HEK293 (cell line): ENCODE measurements at regions not wholly inside any gene's neighbourhood (a gene's known extent, or its start where the extent isn't known, plus 50 kb on each side); places are given as distances from the start of the nearest gene placed in this dataset.

Experiments
- CTCF ChIA-PET: fragments of 350-600 bp; formaldehyde crosslinking; extraction: SDS; loops from one replicate; lab custom pipeline; 2021; ENCODE audit warnings: antibody characterized with exemption; lab: Yijun Ruan, JAX
- POLR2A ChIA-PET: fragments of 300-600 bp; formaldehyde crosslinking; extraction: SDS; loops from one replicate; lab custom pipeline; 2020; ENCODE audit warnings: antibody characterized with exemption, inconsistent platforms; lab: Yijun Ruan, JAX
- H3K27ac ChIP-seq: fragments of 200-500 bp; sonication (Bioruptor generic); 2 replicates; pipeline ENCODE4 v1.5.1; 2014; ENCODE audit warnings: low read depth, low read length, control low read depth, inconsistent platforms; ENCODE audit errors: extremely low read depth
- H3K36me3 ChIP-seq, 2 experiments: fragments of 200-500 bp in 1 of 2; sonication (Bioruptor generic) in 1 of 2; 1 replicate in 1 of 2; 2 replicates in 1 of 2; pipeline ENCODE4 v1.5.1; 2014 to 2017; ENCODE audit warnings: inconsistent platforms in 2 of 2, low read length in 2 of 2; ENCODE audit not compliant: control insufficient read depth in 2 of 2, insufficient read depth in 1 of 2
- H3K4me1 ChIP-seq: fragments of 200-500 bp; sonication (Bioruptor generic); 2 replicates; pipeline ENCODE4 v1.5.1; 2014; ENCODE audit warnings: mild to moderate bottlenecking, low read length, inconsistent platforms; ENCODE audit not compliant: control insufficient read depth, insufficient read depth
- H3K4me3 ChIP-seq: 2 replicates; pipeline ENCODE4 v1.5.1; 2011; ENCODE audit warnings: low read depth, mild to moderate bottlenecking, control low read depth, low read length, moderate library complexity
- H3K9me3 ChIP-seq: fragments of 200-500 bp; sonication (Bioruptor generic); 2 replicates; pipeline ENCODE4 v1.5.1; 2014; ENCODE audit warnings: low read depth, low read length, inconsistent platforms; ENCODE audit not compliant: control insufficient read depth, insufficient read depth
- ATF2 ChIP-seq: fragments of 450-650 bp; formaldehyde crosslinking; IDR thresholded peaks from 2 replicates; pipeline ENCODE4 v1.5.1; 2016; ENCODE audit warnings: missing biosample characterization, missing genetic modification characterization, low read depth
- FEZF1 ChIP-seq: fragments of 450-650 bp; formaldehyde crosslinking; IDR thresholded peaks from 2 replicates; pipeline ENCODE4 v1.5.1; 2016; ENCODE audit warnings: missing biosample characterization, missing genetic modification characterization
- KLF7 ChIP-seq: fragments of 450-650 bp; formaldehyde crosslinking; IDR thresholded peaks from 2 replicates; pipeline ENCODE4 v1.5.1; 2016; ENCODE audit warnings: missing biosample characterization, missing genetic modification characterization, borderline replicate concordance
- KLF9 ChIP-seq: fragments of 450-650 bp; formaldehyde crosslinking; IDR thresholded peaks from 2 replicates; pipeline ENCODE4 v1.5.1; 2016; ENCODE audit warnings: missing biosample characterization, missing genetic modification characterization, low read depth
- OVOL3 ChIP-seq: fragments of 450-650 bp; formaldehyde crosslinking; IDR thresholded peaks from 2 replicates; pipeline ENCODE4 v1.5.1; 2016; ENCODE audit warnings: missing biosample characterization, missing genetic modification characterization
- RBAK ChIP-seq: fragments of 450-650 bp; formaldehyde crosslinking; IDR thresholded peaks from 2 replicates; pipeline ENCODE4 v1.5.1; 2016; ENCODE audit warnings: missing biosample characterization, missing genetic modification characterization
- SETDB1 ChIP-seq: IDR thresholded peaks from one replicate; pipeline ENCODE4 v1.6.1; 2017; ENCODE audit warnings: mild to moderate bottlenecking, low read length, moderate library complexity, mixed read lengths; ENCODE audit not compliant: insufficient read length
- TCF7L2 ChIP-seq: IDR thresholded peaks from 2 replicates; pipeline ENCODE4 v1.6.1; 2011; ENCODE audit warnings: low read depth, mild to moderate bottlenecking, inconsistent platforms, low read length, moderate library complexity, borderline replicate concordance
- WT1 ChIP-seq: fragments of 450-650 bp; formaldehyde crosslinking; IDR thresholded peaks from 2 replicates; pipeline ENCODE4 v1.5.1; 2016; ENCODE audit warnings: missing biosample characterization, missing genetic modification characterization
- ZNF146 ChIP-seq: fragments of 450-650 bp; formaldehyde crosslinking; IDR thresholded peaks from 2 replicates; pipeline ENCODE4 v1.5.1; 2016; ENCODE audit warnings: missing biosample characterization, missing genetic modification characterization
- ZNF155 ChIP-seq: fragments of 450-650 bp; formaldehyde crosslinking; IDR thresholded peaks from 2 replicates; pipeline ENCODE4 v1.5.1; 2016; ENCODE audit warnings: missing biosample characterization, missing genetic modification characterization
- ZNF274 ChIP-seq, 2 experiments: fragments of 200-500 bp in 1 of 2; fragments of 450-650 bp in 1 of 2; sonication (Bioruptor generic) in 1 of 2; formaldehyde crosslinking in 1 of 2; IDR thresholded peaks; 2 replicates each; pipeline versions ENCODE4 v1.5.1 to v1.6.1; 2014 to 2016; ENCODE audit warnings: borderline replicate concordance in 1 of 2, inconsistent platforms in 1 of 2, low read length in 1 of 2, missing biosample characterization in 1 of 2, missing genetic modification characterization in 1 of 2
- ZNF292 ChIP-seq: fragments of 450-650 bp; formaldehyde crosslinking; IDR thresholded peaks from 2 replicates; pipeline ENCODE4 v1.5.1; 2016; ENCODE audit warnings: low read depth, missing biosample characterization, missing genetic modification characterization, borderline replicate concordance
- ZNF335 ChIP-seq: fragments of 450-650 bp; formaldehyde crosslinking; conservative IDR thresholded peaks from 2 replicates; pipeline ENCODE4 v1.5.1; 2016; ENCODE audit warnings: missing biosample characterization, missing genetic modification characterization
- ZNF354C ChIP-seq: fragments of 450-650 bp; formaldehyde crosslinking; IDR thresholded peaks from 2 replicates; pipeline ENCODE4 v1.5.1; 2016; ENCODE audit warnings: missing biosample characterization, missing genetic modification characterization, low read depth, borderline replicate concordance
- ZNF366 ChIP-seq: fragments of 450-650 bp; formaldehyde crosslinking; conservative IDR thresholded peaks from 2 replicates; pipeline ENCODE4 v1.5.1; 2016; ENCODE audit warnings: missing biosample characterization, missing genetic modification characterization
- ZNF501 ChIP-seq: fragments of 450-650 bp; formaldehyde crosslinking; IDR thresholded peaks from 2 replicates; pipeline ENCODE4 v1.5.1; 2016; ENCODE audit warnings: missing biosample characterization, missing genetic modification characterization
- ZNF514 ChIP-seq: fragments of 450-650 bp; formaldehyde crosslinking; IDR thresholded peaks from 2 replicates; pipeline ENCODE4 v1.5.1; 2016; ENCODE audit warnings: missing biosample characterization, missing genetic modification characterization
- ZNF596 ChIP-seq: fragments of 450-650 bp; IDR thresholded peaks from 2 replicates; pipeline ENCODE4 v1.5.0; 2018; ENCODE audit warnings: missing biosample characterization, mild to moderate bottlenecking, missing genetic modification characterization, moderate library complexity
- ZNF610 ChIP-seq: fragments of 450-650 bp; formaldehyde crosslinking; IDR thresholded peaks from 2 replicates; pipeline ENCODE4 v1.5.1; 2016; ENCODE audit warnings: missing biosample characterization, missing genetic modification characterization, borderline replicate concordance
- ZNF704 ChIP-seq: fragments of 450-650 bp; formaldehyde crosslinking; IDR thresholded peaks from 2 replicates; pipeline ENCODE4 v1.5.1; 2016; ENCODE audit warnings: missing biosample characterization, missing genetic modification characterization

- Histone ChIP-seq H3K36me3 (no peaks in the 10 kb centered on the region), H3K9me3 (no peaks in the 10 kb centered on the region), H3K27ac (no peak overlapping the region), H3K4me3 (no peak overlapping the region), H3K4me1 (0 out of 2 replicates have a peak, but pooled peaks cover 3% of the 10 kb centered on the region)
- ChIA-PET POLR2A (interaction anchor here (0.6 kb wide), 1 partner anchor 193 kb away, joined by 4 read pairs; no protein-coding TSS in a partner anchor), CTCF (interaction anchor here (0.7 kb wide), 1 partner anchor 85 kb away, joined by 3 read pairs; no protein-coding TSS in a partner anchor)
- TF ChIP-seq KLF9 (tag by site-specific recombination) (no peak), ZNF146 (tag by site-specific recombination) (0 out of 2 replicates have a peak, but pooled peaks have one; percentile 12), ATF2 (peak; percentile 47; the same call in 1 of the 2 replicates)
Measured at GRCh38 chr10:78750418-78750817, 318.3 kb upstream of the ZMIZ1 start.

DNA sequence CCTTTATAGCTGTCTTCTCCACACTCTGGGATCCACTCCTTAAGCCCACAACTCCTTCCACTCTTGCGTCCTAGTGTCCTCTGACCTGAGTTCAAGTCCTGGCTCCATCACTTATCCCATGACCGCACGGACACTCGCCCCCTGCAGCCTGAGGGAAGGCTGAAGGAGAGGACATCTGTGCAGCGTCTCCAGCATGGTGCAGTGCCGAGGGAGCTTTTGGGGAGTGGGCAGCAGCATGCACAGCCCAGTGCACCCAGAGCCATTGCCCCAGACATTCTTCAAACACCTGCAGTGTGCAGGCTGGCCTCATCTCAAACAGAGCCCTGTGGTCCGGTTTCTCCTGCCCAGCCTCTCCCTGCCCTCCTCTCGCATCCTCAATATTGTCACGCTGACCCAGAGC lies 317.1 kb upstream of the ZMIZ1 start:
- H3K4me3 ChIP-seq: no peak overlapping the region
- peaks cover 10% of the 10 kb centered on the region; the same call in 1 of the 2 replicates for H3K4me1 ChIP-seq
- TF ChIP-seq ZNF514 (tag by site-specific recombination) (no peak), FEZF1 (tag by site-specific recombination) (no peak), ZNF155 (no peak), TCF7L2 (no peak), ZNF274 (IDR thresholded peaks at IDR 0.05; ENCODE audit: low read length) (no peak), ZNF274 (tag by site-specific recombination; IDR thresholded peaks at IDR 0.05; ENCODE audit: borderline replicate concordance) (no peak), ZNF501 (tag by site-specific recombination) (no peak), ZNF596 (tag by site-specific recombination) (no peak), KLF7 (tag by site-specific recombination) (no peak), ZNF366 (no peak), ZNF335 (no peak), ZNF610 (tag by site-specific recombination) (no peak)
- CTCF ChIA-PET: no interaction called here
- no peaks in the 10 kb centered on the region for H3K9me3 ChIP-seq
- no peak overlapping the region for H3K27ac ChIP-seq
- no peaks in the 10 kb centered on the region for H3K36me3 ChIP-seq
- POLR2A ChIA-PET: no interaction called here

DNA sequence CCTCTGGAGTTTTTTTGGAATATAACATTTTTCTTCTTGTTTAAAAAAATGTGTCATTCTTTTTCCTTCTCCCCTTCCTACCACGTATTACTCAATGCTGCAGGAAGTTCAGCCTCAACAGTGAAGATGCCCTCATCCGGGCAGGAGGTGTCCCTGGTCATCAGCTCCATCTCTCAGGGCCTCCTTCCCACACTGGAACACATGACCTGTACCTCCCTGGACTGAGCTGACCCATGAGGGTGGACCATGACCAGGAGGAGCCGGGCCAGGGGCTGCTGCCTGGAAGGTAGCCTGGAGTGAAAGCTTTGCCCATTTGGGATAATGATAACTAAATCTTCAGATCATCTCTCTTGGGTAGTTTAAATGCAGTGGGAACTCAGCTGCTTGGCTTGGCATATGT lies 316.5 kb upstream of the ZMIZ1 start:
- Histone ChIP-seq H3K9me3 (no peaks in the 10 kb centered on the region), H3K27ac (no peak overlapping the region), H3K4me3 (no peak overlapping the region), H3K36me3 (no peaks in the 10 kb centered on the region), H3K4me1 (peaks cover 10% of the 10 kb centered on the region; the same call in 1 of the 2 replicates)
- ChIA-PET CTCF (no interaction called here), POLR2A (no interaction called here)
- TF ChIP-seq ZNF292 (tag by site-specific recombination) (no peak), ZNF704 (tag by site-specific recombination) (no peak), OVOL3 (no peak), ZNF354C (tag by site-specific recombination) (no peak), WT1 (tag by site-specific recombination) (no peak), SETDB1 (no peak), KLF7 (tag by site-specific recombination) (no peak), RBAK (tag by site-specific recombination) (no peak)
